ENCODE measurements at regions not wholly inside any gene's neighbourhood (a gene's known extent, or its start where the extent isn't known, plus 50 kb on each side); places are given as distances from the start of the nearest gene placed in this dataset.

- TF ChIP-seq NFE2L2 (IDR thresholded peaks at IDR 0.05; ENCODE audit: low read depth, low read length), result no peak
- TF ChIP-seq SMC3 (IDR thresholded peaks at IDR 0.05; ENCODE audit: low read depth, low read length), result no peak
- no peak for TF ChIP-seq BHLHE40 (IDR thresholded peaks at IDR 0.05; ENCODE audit: low read depth, low read length)
Measured at GRCh38 chr4:187212446-187213080, 488.9 kb upstream of the FAT1 start (continued).

- Histone ChIP-seq H3K36me3 (ENCODE audit: control insufficient read depth, insufficient read depth, low read length) (no peaks in the 10 kb centered on the region), H2AK9ac (replicated peaks; ENCODE audit: low read depth, low read length, poor library complexity) (no peak overlapping the region), H3K18ac (ENCODE audit: low read depth, low read length) (no peak overlapping the region), H2AFZ (replicated peaks; ENCODE audit: low read length, poor library complexity) (no peak overlapping the region), H2BK15ac (ENCODE audit: low read depth, low read length) (no peak overlapping the region), H3K9me1 (ENCODE audit: insufficient read depth, low read length) (0 out of 2 replicates have a peak, but pooled peaks cover 3% of the 10 kb centered on the region), H3K56ac (ENCODE audit: extremely low read depth, insufficient read depth, low read length) (no peak overlapping the region), H3K4ac (ENCODE audit: low read depth, low read length) (no peak overlapping the region; the same call in 1 of the 2 replicates), H3K79me1 (ENCODE audit: low read depth in 1 of 2, low read length in 2 of 2) (no peaks in the 10 kb centered on the region), H4K5ac (ENCODE audit: low read depth, low read length) (no peak overlapping the region), H3K4me2 (ENCODE audit: low read depth, low read length) (no peak overlapping the region), H4K91ac (ENCODE audit: insufficient read depth, low read depth, low read length) (no peak overlapping the region), H2BK5ac (ENCODE audit: low read depth, low read length, poor library complexity, severe bottlenecking) (no peak overlapping the region), H3K23ac (ENCODE audit: low read depth, low read length) (no peak overlapping the region), H2BK20ac (ENCODE audit: low read depth, low read length) (no peak overlapping the region), H3K4me3 (ENCODE audit: insufficient read depth, low read depth, low read length) (no peak overlapping the region), H4K20me1 (ENCODE audit: insufficient read depth, low read length) (no peaks in the 10 kb centered on the region), H3K27me3 (ENCODE audit: control insufficient read depth, insufficient read depth, low read length) (no peaks in the 10 kb centered on the region), H3K9ac (ENCODE audit: low read depth, low read length) (no peak overlapping the region), H3K9me3 (ENCODE audit: control insufficient read depth, insufficient read depth, low read length) (no peaks in the 10 kb centered on the region), H3K4me1 (ENCODE audit: control insufficient read depth, insufficient read depth, low read length) (peaks cover 3% of the 10 kb centered on the region), H2AK5ac (ENCODE audit: low read depth, low read length) (peak overlapping the region; percentile 70; the same call in 1 of the 2 replicates), H3K14ac (replicated peaks; ENCODE audit: low read depth, low read length) (no peak overlapping the region), H3K27ac (ENCODE audit: insufficient read depth, low read length) (no peak overlapping the region), H2BK120ac (ENCODE audit: low read depth, low read length) (no peak overlapping the region), H4K8ac (ENCODE audit: low read depth in 2 of 2, low read length in 2 of 2) (no peak overlapping the region)
- in situ Hi-C loops (cut with MboI; ENCODE audit: low sequenced_read_pairs), result no loop called here
- no TSS peak for BruUV-seq (replicated peaks)
- intact Hi-C loops (cut with micrococcal nuclease), result loop anchor here (5.0 to 10.0 kb wide), 3 partner anchors 179 to 488 kb away; no protein-coding TSS in a partner anchor
- CTCF ChIA-PET, result no interaction called here
- 100% methylated on average over 2 of the region's 17 CpGs; no CpG with 5 or more reads in 1 of the 2 experiments for WGBS, 2 experiments (ENCODE audit: extremely low coverage in 2 of 2, insufficient read length in 1 of 2)
- DNase-seq (no peak), ATAC-seq (ENCODE audit: low read depth) (no peak)
- TF ChIP-seq BHLHE40 (IDR thresholded peaks at IDR 0.05; ENCODE audit: low read depth, low read length) (no peak), RCOR1 (IDR thresholded peaks at IDR 0.05; ENCODE audit: insufficient replicate concordance, low read length) (no peak), SMC3 (IDR thresholded peaks at IDR 0.05; ENCODE audit: low read depth, low read length) (no peak), CHD1 (IDR thresholded peaks at IDR 0.05; ENCODE audit: low read depth, low read length) (no peak)
- TF ChIP-seq, protein P1, sequence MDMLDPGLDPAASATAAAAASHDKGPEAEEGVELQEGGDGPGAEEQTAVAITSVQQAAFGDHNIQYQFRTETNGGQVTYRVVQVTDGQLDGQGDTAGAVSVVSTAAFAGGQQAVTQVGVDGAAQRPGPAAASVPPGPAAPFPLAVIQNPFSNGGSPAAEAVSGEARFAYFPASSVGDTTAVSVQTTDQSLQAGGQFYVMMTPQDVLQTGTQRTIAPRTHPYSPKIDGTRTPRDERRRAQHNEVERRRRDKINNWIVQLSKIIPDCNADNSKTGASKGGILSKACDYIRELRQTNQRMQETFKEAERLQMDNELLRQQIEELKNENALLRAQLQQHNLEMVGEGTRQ (IDR thresholded peaks at IDR 0.05; ENCODE audit: low read depth, low read length), result no peak
- POLR2A ChIA-PET (ENCODE audit: unreplicated experiment), result no interaction called here
- dilution Hi-C loops (cut with HindIII; ENCODE audit: low sequenced_read_pairs, unreplicated experiment), result no loop called here
Measured at GRCh38 chr4:187215438-187215837, 491.8 kb upstream of the FAT1 start.
